ENCODE measurements at regions not wholly inside any gene's neighbourhood (a gene's known extent, or its start where the extent isn't known, plus 50 kb on each side); places are given as distances from the start of the nearest gene placed in this dataset.

DNA sequence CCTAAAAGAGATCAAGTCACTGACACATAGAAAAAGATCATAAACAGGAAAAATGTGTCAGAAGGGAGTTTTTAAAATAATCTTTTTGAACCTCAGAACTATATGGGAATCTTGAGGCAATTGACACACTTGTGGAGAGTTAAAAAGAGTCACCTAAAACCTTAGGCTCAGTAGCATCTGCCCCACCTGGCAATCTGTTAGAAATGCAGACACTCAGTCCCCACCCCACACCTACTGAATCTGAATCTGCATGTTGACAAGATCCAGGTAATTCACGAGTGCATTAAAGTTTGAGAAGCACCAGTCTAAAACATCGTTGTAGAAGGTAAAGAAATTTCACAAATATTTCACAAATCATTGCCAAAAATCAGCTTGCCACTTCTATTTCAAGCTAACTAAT, 388.3 kb downstream of the NR2F1-AS1 start:
- Histone ChIP-seq H3K27me3 (ENCODE audit: insufficient read depth, low read depth, low read length) (no peaks in the 10 kb centered on the region), H3K9me2 (ENCODE audit: insufficient read depth, low read length) (no peaks in the 10 kb centered on the region), H4K20me1 (ENCODE audit: insufficient read depth) (no peaks in the 10 kb centered on the region), H3K9me3 (ENCODE audit: low read length) (no peaks in the 10 kb centered on the region), H3K4me2 (ENCODE audit: low read length) (no peak overlapping the region), H3K9ac (ENCODE audit: low read length) (no peak overlapping the region), H3K36me3 (ENCODE audit: insufficient read depth, low read length) (no peaks in the 10 kb centered on the region), H3F3A (ENCODE audit: insufficient read depth, low read length, poor library complexity, severe bottlenecking) (no peaks in the 10 kb centered on the region), H2AFZ (ENCODE audit: low read depth, low read length) (no peak overlapping the region), H3K27ac (ENCODE audit: low read length) (no peak overlapping the region), H3K79me2 (replicated peaks; ENCODE audit: insufficient read depth, low read length) (no peaks in the 10 kb centered on the region), H3K4me3 (ENCODE audit: low read length) (no peak overlapping the region)
- TF ChIP-seq SMC3 (conservative IDR thresholded peaks at IDR 0.05; ENCODE audit: poor library complexity), result no peak
- no peak for TF ChIP-seq EP300 (conservative IDR thresholded peaks at IDR 0.05; ENCODE audit: poor library complexity, severe bottlenecking)
- no peak for TF ChIP-seq RAD21 (conservative IDR thresholded peaks at IDR 0.05)
- TF ChIP-seq, protein P1, sequence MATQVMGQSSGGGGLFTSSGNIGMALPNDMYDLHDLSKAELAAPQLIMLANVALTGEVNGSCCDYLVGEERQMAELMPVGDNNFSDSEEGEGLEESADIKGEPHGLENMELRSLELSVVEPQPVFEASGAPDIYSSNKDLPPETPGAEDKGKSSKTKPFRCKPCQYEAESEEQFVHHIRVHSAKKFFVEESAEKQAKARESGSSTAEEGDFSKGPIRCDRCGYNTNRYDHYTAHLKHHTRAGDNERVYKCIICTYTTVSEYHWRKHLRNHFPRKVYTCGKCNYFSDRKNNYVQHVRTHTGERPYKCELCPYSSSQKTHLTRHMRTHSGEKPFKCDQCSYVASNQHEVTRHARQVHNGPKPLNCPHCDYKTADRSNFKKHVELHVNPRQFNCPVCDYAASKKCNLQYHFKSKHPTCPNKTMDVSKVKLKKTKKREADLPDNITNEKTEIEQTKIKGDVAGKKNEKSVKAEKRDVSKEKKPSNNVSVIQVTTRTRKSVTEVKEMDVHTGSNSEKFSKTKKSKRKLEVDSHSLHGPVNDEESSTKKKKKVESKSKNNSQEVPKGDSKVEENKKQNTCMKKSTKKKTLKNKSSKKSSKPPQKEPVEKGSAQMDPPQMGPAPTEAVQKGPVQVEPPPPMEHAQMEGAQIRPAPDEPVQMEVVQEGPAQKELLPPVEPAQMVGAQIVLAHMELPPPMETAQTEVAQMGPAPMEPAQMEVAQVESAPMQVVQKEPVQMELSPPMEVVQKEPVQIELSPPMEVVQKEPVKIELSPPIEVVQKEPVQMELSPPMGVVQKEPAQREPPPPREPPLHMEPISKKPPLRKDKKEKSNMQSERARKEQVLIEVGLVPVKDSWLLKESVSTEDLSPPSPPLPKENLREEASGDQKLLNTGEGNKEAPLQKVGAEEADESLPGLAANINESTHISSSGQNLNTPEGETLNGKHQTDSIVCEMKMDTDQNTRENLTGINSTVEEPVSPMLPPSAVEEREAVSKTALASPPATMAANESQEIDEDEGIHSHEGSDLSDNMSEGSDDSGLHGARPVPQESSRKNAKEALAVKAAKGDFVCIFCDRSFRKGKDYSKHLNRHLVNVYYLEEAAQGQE (IDR thresholded peaks at IDR 0.05; ENCODE audit: borderline replicate concordance), result no peak
- no peak for TF ChIP-seq TAF1 (IDR thresholded peaks at IDR 0.05; ENCODE audit: low read depth)
- no peak for TF ChIP-seq EZH2 (IDR thresholded peaks at IDR 0.05; ENCODE audit: borderline replicate concordance, insufficient read depth, low read length, poor library complexity, severe bottlenecking)
- TF ChIP-seq, protein P2, sequence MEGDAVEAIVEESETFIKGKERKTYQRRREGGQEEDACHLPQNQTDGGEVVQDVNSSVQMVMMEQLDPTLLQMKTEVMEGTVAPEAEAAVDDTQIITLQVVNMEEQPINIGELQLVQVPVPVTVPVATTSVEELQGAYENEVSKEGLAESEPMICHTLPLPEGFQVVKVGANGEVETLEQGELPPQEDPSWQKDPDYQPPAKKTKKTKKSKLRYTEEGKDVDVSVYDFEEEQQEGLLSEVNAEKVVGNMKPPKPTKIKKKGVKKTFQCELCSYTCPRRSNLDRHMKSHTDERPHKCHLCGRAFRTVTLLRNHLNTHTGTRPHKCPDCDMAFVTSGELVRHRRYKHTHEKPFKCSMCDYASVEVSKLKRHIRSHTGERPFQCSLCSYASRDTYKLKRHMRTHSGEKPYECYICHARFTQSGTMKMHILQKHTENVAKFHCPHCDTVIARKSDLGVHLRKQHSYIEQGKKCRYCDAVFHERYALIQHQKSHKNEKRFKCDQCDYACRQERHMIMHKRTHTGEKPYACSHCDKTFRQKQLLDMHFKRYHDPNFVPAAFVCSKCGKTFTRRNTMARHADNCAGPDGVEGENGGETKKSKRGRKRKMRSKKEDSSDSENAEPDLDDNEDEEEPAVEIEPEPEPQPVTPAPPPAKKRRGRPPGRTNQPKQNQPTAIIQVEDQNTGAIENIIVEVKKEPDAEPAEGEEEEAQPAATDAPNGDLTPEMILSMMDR (IDR thresholded peaks at IDR 0.05; ENCODE audit: poor library complexity, severe bottlenecking), result no peak
- no peak for TF ChIP-seq MXI1 (conservative IDR thresholded peaks at IDR 0.05; ENCODE audit: poor library complexity, severe bottlenecking)
- TF ChIP-seq POLR2AphosphoS5 (IDR thresholded peaks at IDR 0.05), result no peak

DNA sequence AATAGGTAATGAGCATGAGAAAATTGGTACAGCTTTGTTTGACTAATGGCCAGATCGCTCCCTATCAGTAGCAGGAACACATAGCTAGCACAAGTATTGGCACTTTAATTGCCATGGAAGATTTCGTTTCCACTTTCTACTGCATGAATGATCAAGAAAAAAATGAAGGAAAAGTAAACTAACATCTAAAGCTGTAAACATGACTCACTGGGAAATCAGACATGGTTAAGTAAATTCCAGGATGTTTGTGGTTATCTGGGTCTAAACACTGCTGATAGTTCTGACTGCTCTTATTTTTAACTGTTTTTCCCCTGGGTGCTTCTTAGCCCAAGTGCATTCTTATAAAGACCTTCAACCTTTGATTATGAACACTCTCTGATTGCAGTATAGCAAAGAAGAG, 388.9 kb downstream of the NR2F1-AS1 start:
- Histone ChIP-seq H3K9me2 (ENCODE audit: insufficient read depth, low read length) (no peaks in the 10 kb centered on the region), H3K27me3 (ENCODE audit: insufficient read depth, low read depth, low read length) (no peaks in the 10 kb centered on the region), H3K27ac (ENCODE audit: low read length) (no peak overlapping the region), H3K36me3 (ENCODE audit: insufficient read depth, low read length) (no peaks in the 10 kb centered on the region), H3K4me2 (ENCODE audit: low read length) (no peak overlapping the region), H2AFZ (ENCODE audit: low read depth, low read length) (no peak overlapping the region), H3K9ac (ENCODE audit: low read length) (no peak overlapping the region), H3F3A (ENCODE audit: insufficient read depth, low read length, poor library complexity, severe bottlenecking) (no peaks in the 10 kb centered on the region), H3K79me2 (replicated peaks; ENCODE audit: insufficient read depth, low read length) (no peaks in the 10 kb centered on the region), H3K9me3 (ENCODE audit: low read length) (no peaks in the 10 kb centered on the region), H3K4me3 (ENCODE audit: low read length) (no peak overlapping the region), H4K20me1 (ENCODE audit: insufficient read depth) (no peaks in the 10 kb centered on the region)
- TF ChIP-seq MXI1 (conservative IDR thresholded peaks at IDR 0.05; ENCODE audit: poor library complexity, severe bottlenecking), result no peak
- TF ChIP-seq SMC3 (conservative IDR thresholded peaks at IDR 0.05; ENCODE audit: poor library complexity), result no peak
- TF ChIP-seq, protein P2 (IDR thresholded peaks at IDR 0.05; ENCODE audit: poor library complexity, severe bottlenecking), result no peak
- TF ChIP-seq EP300 (conservative IDR thresholded peaks at IDR 0.05; ENCODE audit: poor library complexity, severe bottlenecking), result no peak
- no peak for TF ChIP-seq TAF1 (IDR thresholded peaks at IDR 0.05; ENCODE audit: low read depth)
- TF ChIP-seq, protein P1 (IDR thresholded peaks at IDR 0.05; ENCODE audit: borderline replicate concordance), result no peak
- TF ChIP-seq POLR2AphosphoS5 (IDR thresholded peaks at IDR 0.05), result no peak
- no peak for TF ChIP-seq EZH2 (IDR thresholded peaks at IDR 0.05; ENCODE audit: borderline replicate concordance, insufficient read depth, low read length, poor library complexity, severe bottlenecking)
- TF ChIP-seq RAD21 (conservative IDR thresholded peaks at IDR 0.05), result no peak
